Uterus (tissue), 3 donors: ENCODE measurements at regions not wholly inside any gene's neighbourhood (a gene's known extent, or its start where the extent isn't known, plus 50 kb on each side); places are given as distances from the start of the nearest gene placed in this dataset.
"Not testable (repeated sequence)": the region's sequence is repeated elsewhere in the genome, so short reads cannot be mapped to it uniquely, and the experiment has no call there.

Experiments
- DNase-seq, 2 donors: peaks; one replicate each; pipeline ENCODE4 v3.0.0-alpha.2; 2019 to 2020
- H3K27ac ChIP-seq, 2 donors: fragments of 200-600 bp; sonication (generic); 1 replicate in 1 of 2; 2 replicates in 1 of 2; pipeline ENCODE4 v1.5.1; 2016 to 2018
- H3K27me3 ChIP-seq, 2 donors: fragments of 200-600 bp; sonication (generic); one replicate each; pipeline ENCODE4 v1.5.1; 2018 to 2019; ENCODE audit warnings: control low read depth in 1 of 2
- H3K36me3 ChIP-seq, 2 donors: fragments of 200-600 bp; sonication (generic); one replicate each; pipeline ENCODE4 v1.5.1; 2019; ENCODE audit warnings: control low read depth in 1 of 2
- H3K4me1 ChIP-seq, 2 donors: fragments of 200-600 bp; sonication (generic); one replicate each; pipeline ENCODE4 v1.5.1; 2018 to 2019; ENCODE audit warnings: control low read depth in 1 of 2
- H3K4me3 ChIP-seq, 2 donors: fragments of 200-600 bp; sonication (generic); 1 replicate in 1 of 2; 2 replicates in 1 of 2; pipeline ENCODE4 v1.5.1; 2018 to 2019; ENCODE audit warnings: mild to moderate bottlenecking in 1 of 2
- H3K9me3 ChIP-seq, 2 donors: fragments of 200-600 bp; sonication (generic); one replicate each; pipeline ENCODE4 v1.5.1; 2019; ENCODE audit warnings: control low read depth in 1 of 2
- CTCF ChIP-seq, 4 experiments: fragments of 200-600 bp in 2 of 4; fragments of 450-650 bp in 2 of 4; sonication (generic) in 2 of 4; IDR thresholded peaks; one replicate each; pipeline ENCODE4 v1.5.1; 2016 to 2019; ENCODE audit warnings: antibody characterized with exemption in 4 of 4, mild to moderate bottlenecking in 2 of 4, moderate library complexity in 1 of 4
- POLR2A ChIP-seq, 2 donors: fragments of 450-650 bp; IDR thresholded peaks; one replicate each; pipeline ENCODE4 v1.6.1; 2016; ENCODE audit warnings: antibody characterized with exemption in 2 of 2, mild to moderate bottlenecking in 1 of 2, moderate library complexity in 1 of 2
- intact Hi-C: fragments of 100-400 bp; cut with DNase I; formaldehyde crosslinking; loops from one replicate; pipeline ENCODE4 v1.15.1; 2023; ENCODE audit warnings: low total_unique reads
- donor health status: DM: yes; HTN: yes; CAD: no.

GRCh38 chr13:73303851-73304250 is 245.0 kb downstream of the KLF5 start:
- no peaks in the 10 kb centered on the region for H3K36me3 ChIP-seq
- intact Hi-C loops, result no loop called here
- no peak overlapping the region for H3K4me3 ChIP-seq
- no peak overlapping the region for H3K27ac ChIP-seq
- no peaks in the 10 kb centered on the region for H3K9me3 ChIP-seq
- H3K27me3 ChIP-seq, result no peaks in the 10 kb centered on the region
- TF ChIP-seq POLR2A (IDR thresholded peaks at IDR 0.05), result no peak
- no peak for TF ChIP-seq CTCF (IDR thresholded peaks at IDR 0.05)
- no peak for DNase-seq
- no peaks in the 10 kb centered on the region for H3K4me1 ChIP-seq

GRCh38 chr13:73301622-73302021 is 242.8 kb downstream of the KLF5 start:
- H3K27me3 ChIP-seq, H3K36me3 ChIP-seq, intact Hi-C loops, H3K4me1 ChIP-seq, DNase-seq, H3K4me3 ChIP-seq, H3K9me3 ChIP-seq, H3K27ac ChIP-seq: not testable (repeated sequence)

- H3K4me3 ChIP-seq, result no peak overlapping the region
- intact Hi-C loops, result no loop called here
- H3K27ac ChIP-seq, result no peak overlapping the region
- H3K36me3 ChIP-seq, result no peaks in the 10 kb centered on the region
- no peak for DNase-seq
- H3K9me3 ChIP-seq, result no peaks in the 10 kb centered on the region
- H3K27me3 ChIP-seq, result no peaks in the 10 kb centered on the region
- no peaks in the 10 kb centered on the region for H3K4me1 ChIP-seq
- no peak for TF ChIP-seq CTCF (IDR thresholded peaks at IDR 0.05)
- TF ChIP-seq POLR2A (IDR thresholded peaks at IDR 0.05), result no peak
These were observed 242.1 kb downstream of the KLF5 start for GRCh38 chr13:73300718-73301425.

GRCh38 chr13:73299787-73300186 is 241.0 kb downstream of the KLF5 start:
- TF ChIP-seq CTCF (IDR thresholded peaks at IDR 0.05) (no peak), POLR2A (IDR thresholded peaks at IDR 0.05) (no peak)
- intact Hi-C loops, result no loop called here
- no peak overlapping the region for H3K27ac ChIP-seq

GRCh38 chr13:73293913-73294523 is 235.2 kb downstream of the KLF5 start:
- Histone ChIP-seq H3K36me3 (no peaks in the 10 kb centered on the region), H3K4me1 (no peaks in the 10 kb centered on the region), H3K27ac (no peak overlapping the region), H3K9me3 (no peaks in the 10 kb centered on the region), H3K4me3 (no peak overlapping the region), H3K27me3 (no peaks in the 10 kb centered on the region)
- no peak for DNase-seq
- intact Hi-C loops, result no loop called here
- no peak for TF ChIP-seq POLR2A (IDR thresholded peaks at IDR 0.05)
- TF ChIP-seq CTCF (IDR thresholded peaks at IDR 0.05), result no peak

More at GRCh38 chr13:73299787-73300186, 241.0 kb downstream of the KLF5 start:
- Histone ChIP-seq H3K27me3 (no peaks in the 10 kb centered on the region), H3K36me3 (no peaks in the 10 kb centered on the region), H3K4me1 (no peaks in the 10 kb centered on the region), H3K4me3 (no peak overlapping the region), H3K9me3 (no peaks in the 10 kb centered on the region)
- no peak for DNase-seq
